IPS DF 19.7 (cell line): ENCODE measurements at regions not wholly inside any gene's neighbourhood (a gene's known extent, or its start where the extent isn't known, plus 50 kb on each side); places are given as distances from the start of the nearest gene placed in this dataset.

Experiments
- DNase-seq: peaks from one replicate; pipeline ENCODE4 v3.0.0-alpha.2; 2013; ENCODE audit warnings: low read depth, low spot score

DNA sequence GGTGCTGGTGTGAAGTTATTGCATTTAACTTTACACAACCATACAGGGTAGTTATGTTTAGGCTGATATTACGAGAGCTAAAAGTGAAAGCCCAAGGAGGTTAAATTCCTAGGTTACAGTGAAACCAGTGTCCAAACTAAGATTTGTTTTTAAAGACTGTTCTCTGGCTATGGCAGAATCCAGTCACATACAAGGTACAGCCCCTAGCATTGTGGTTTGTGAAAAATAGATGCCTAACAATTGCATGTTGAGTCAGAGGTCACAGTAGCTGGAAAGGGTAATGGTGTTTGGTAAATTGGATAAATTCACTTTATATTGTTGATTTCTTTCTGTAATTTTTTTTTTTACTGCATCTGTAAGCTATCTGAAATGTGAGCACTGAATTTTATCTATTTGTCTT, 614.6 kb upstream of the TBL1XR1 start:
- no peak for DNase-seq

DNA sequence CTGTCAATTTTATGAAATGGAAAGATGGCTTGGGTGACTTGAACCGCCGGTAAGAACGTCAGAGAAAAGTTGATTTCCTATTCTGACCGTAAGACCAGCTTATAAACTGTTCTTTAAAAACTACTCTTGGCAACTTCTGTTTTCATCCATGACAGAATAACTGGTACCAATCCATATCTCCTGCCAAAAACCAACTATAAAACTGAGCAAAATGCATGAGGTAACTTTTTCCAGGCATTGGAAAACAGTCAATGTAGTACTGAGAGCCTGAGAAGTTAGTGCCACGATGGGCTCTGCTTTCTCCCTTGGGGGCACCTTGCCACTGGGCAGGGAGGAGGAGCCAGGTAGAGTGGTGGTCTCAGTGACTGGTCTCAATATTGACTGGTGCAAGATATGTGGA, 615.2 kb upstream of the TBL1XR1 start:
- no peak for DNase-seq

DNA sequence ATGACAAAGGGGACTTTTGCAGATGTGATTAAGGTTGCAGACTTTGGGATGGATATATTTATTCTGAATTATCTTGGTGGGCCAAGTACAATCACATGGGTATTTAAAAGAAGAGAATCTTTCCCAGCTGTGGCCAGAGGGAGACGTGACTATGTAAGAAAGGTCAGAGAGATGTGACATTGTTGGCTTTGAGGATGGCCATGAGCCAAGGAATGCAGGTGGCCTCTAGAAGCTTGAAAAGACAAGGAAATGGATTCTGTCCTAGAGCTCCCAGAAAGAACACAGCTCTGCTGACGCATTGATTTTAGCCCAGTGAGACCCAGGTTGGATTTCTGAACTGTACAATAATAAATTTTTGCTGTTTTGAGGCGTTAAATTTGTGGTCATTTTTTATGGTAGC, 616.0 kb upstream of the TBL1XR1 start:
- DNase-seq, result no peak

DNA sequence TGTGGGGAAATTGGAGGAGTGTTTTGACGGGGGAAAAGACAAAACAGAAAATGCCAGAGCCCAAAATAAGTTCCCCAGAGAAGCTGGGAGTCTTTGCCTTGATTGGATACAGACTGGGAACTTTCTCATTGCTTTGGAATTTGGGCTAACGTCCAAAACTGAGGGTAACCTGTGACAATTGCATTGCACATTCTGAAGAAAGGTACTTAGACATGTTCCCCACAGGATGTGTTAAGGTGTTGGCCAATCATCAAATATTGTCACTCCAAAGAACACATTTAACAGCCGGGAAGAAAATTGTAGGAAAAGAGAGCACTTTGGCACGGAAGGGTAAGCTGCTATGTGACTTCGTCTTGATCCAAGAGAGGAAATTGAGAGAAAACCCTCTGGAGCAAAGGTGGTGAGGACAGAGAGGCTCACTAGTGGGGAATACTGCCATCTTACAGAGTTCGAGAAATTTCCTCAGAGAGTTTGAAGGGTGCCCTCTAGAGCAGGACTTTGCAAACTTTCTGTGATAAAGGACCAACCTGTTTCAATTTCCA, 619.5 kb upstream of the TBL1XR1 start:
- DNase-seq, result no peak

DNA sequence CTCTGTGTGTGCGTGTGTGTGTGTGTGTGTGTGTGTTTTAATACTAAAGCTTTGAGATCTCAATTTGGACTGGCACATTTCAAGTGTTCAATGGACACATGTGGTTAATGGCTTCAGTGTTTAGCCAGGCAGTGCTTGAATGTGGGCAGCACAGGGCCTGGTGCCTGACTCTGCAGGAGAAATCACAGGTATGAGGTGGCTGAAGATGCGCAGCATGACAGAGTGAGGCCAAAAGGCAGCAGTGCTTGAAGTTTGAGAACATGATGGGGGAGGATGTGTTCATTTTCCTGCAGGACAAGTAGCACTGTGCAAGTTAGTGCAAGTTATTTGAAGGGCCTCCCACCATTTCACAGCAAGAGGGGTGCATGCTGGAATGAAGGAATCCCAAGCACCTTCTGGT, 620.5 kb upstream of the TBL1XR1 start:
- no peak for DNase-seq

DNA sequence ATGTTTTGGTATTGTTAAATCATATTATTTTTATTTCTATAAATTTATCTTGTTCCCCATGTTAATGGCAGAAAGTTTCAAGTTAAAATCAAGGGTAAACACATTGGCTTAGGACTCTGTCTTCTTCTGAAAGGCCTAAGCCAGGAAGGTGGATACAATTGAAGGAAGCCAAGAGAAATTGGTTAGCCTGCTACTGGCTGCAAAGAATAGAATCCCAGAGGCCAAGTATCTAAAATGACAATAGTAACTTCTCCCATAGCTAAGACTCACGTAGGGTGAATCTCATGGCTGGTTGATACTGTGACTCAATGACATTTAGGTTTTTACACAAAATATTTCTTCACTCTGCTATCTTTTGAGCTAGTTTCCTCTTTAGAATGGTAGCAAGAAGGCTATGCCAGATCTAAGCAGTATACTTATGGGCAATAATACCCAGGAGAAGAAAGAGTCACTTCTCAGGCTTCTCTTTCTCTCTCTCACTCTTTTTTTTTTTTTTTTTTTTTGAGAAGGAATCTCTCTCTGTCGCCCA, 621.5 kb upstream of the TBL1XR1 start:
- DNase-seq, result no peak

DNA sequence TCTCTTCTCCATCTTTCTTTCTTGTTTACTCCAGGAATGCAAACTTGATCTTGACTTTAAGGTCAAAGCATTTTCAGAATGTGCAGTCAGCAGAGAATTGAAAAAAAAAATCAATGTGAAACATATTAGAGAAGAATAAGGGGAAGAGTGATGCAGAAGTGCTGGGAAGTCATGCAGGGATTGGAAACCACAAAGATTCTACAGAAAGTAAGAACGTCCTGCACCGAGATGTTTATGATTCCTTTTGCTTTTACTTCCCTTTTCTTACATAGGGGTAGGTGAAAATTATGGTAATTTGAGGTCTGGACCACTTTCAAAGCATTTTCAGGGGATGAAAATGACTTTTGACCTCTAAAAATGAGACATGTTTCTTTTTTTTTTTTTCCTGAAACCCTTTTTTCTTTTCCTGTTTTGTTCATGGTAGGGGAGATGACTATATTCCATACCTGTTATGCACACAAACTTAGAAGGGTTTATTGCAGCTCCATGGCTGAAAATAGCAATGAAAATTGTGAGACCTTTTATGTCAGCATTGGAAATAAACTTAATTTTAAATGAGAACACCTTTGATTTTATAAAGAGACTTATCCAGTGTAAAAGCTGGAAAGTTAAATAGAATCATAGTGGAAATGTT, 623.5 kb upstream of the TBL1XR1 start:
- no peak for DNase-seq

DNA sequence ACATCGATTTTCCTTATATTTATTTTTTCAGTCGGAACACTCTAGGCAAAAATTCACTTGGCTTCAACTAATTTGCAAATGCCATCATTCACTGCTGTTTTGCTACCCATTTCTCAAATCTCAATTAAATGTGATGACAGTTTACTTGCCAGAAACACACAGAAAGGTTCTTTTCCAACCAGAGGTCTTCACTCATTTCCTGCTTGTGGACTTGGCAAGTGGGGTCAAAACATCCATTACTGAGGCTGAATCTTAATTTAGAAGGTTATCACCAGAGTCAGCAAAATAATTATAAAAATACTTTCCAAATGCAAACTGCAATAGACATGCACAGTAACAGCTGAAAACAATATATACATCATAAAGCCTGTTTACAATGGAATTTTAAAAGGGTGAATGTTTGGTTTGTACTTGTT, 625.4 kb upstream of the TBL1XR1 start:
- no peak for DNase-seq

DNA sequence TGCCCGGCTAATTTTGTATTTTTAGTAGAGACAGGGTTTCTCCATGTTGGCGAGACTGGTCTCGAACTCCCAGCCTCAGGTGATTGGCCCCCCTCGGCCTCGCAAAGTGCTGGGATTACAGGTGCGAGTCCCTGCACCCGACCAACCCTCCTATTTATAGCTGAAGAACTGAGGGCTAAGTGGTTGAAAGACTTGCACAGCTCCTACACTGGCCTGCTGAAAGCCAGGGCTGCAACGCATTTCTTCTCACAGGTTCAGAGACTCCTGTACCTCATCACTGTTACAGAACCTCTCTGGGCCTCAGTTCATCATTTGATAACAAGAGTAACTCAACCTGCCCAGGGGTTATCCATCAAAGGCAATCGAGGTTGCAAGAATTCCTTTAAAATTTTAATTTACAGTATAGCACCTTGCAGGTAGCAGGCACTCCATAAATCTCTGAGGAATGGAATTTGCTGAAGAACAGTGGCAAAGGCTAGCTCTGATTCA, 626.5 kb upstream of the TBL1XR1 start:
- no peak for DNase-seq

DNA sequence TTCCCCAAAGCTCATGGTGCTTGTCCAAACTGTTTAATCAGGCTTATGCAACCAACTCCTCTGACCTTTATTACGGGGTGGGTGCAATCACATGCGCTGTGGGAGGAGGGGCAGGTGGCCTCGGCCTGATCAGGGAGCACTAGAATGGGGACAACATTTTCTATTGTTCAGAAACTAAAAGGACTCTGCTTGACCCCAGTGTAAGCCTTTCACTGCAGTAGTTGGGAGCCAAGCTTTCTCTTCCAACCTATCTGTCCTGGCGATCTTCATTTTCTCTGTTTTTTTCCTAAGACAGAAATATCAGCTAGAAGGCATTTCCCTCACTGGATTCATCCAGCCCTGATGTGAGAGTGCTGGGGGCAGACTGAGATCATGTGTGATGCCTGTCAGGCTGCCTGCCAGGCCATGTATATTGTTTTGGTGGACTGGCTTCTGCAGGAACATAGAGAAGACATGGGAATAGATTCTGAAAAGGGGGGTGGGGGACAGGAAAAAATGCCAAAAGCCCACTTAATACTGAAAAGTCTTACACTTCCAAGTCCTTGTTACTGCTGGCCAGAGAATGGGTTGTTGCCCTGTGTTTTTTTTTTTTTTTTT, 627.0 kb upstream of the TBL1XR1 start:
- DNase-seq, result no peak

DNA sequence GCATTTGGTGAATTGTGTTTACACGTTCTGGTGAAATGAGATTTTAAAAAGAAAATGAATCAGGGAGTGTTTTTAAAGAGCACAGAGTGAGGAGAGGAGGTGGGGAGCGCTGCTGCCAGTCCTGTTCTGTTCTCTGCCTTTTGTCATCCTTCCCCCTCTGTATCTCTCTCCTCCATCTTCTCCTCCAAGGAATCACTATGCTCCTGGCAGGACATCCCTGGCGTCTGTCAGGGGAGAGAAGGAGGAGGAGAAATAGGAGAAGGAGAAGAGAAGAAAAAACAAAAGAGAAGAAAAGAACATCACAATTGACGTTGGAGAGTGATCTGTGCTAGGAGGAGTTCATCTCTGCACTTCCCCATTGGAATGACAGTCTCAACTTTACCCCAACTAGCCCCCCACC, 627.6 kb upstream of the TBL1XR1 start:
- DNase-seq, result no peak

DNA sequence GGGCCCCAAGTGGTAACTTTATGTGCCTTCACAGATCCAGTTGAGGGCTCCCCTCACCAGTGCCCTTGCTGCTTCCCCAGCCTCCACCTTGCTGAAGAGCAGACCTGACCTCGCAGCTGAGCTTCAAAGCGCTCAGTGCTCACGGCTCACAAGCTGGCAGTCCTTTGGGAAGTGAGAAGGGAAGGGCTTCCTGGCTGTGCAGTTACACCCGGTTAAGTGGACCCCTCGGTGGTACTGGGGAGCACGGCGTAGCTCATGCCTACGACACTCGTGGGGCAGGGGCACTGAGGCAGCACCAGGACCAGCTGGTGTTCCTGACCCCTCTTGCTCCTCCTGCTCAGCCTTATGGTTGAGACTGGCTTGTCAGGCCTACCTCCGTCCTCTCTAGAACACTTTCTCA, 629.0 kb upstream of the TBL1XR1 start:
- DNase-seq, result no peak

DNA sequence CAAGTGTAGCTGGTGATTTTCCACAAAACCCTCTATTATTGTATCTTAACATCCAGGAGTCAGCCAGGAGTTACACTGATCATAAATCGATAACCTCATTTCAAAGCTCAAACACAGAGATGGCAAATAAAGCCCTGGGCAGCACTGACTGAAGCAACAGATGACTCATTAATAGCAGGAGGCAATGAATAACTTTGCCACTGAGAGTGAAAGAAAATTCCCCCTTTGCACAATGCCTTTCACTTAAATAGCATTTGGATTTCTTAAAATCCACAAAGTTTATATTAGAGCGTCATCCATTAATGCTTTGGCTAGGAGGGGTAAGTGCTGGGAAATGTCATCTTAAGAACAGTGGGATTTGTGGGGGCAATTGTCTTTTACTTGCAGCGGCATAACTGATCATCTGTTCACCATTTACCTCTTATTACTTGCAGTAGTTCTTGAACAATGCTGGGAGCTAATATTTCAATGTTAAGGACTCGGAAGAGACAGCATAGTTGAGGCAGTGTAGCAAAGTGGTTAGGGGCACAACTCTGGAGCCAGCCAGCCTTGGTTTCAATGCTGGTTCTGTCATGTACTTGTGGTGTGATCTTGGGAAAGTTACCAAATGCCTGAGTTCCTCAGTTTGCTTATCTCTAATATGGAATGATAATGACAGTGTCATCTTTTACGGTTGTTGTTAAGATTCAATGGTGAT, 630.4 kb upstream of the TBL1XR1 start:
- no peak for DNase-seq

DNA sequence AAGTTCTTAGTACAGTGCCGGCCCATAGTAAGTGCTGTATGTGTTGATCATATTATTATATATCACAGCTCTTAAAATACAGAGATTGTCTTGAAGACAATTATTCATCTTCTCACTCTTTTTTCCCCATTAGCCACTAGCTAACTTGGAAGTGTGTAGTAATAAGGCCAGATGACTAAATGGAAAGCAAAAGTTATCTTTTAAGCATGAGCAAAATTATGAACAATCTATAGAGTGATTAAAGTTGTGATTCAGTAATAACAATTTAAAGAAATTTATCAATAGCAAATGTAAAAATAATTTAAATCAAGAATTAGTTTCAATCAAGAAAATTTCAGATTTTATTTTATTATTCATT, 630.9 kb upstream of the TBL1XR1 start:
- DNase-seq, result no peak

DNA sequence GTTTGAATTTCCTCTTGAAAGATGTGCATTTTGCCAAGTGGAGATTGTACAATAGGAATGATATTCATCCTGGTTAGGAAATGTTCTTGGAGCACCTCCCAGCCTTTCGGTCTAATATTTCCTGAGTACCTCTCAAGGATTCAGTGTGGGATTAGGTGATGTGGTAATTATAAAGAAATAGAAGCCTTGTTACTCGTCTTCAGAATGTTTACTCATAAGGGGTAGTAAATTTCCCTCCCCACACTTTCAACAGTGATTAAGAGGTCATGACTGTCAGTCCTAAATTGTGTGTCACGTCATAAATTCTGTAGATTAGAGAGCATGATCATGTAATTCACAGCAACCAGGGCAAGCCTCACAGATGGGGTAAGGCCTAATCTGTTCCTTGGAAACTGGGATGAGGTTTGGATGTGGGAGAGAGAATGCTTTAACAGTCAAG, 633.1 kb upstream of the TBL1XR1 start:
- no peak for DNase-seq

DNA sequence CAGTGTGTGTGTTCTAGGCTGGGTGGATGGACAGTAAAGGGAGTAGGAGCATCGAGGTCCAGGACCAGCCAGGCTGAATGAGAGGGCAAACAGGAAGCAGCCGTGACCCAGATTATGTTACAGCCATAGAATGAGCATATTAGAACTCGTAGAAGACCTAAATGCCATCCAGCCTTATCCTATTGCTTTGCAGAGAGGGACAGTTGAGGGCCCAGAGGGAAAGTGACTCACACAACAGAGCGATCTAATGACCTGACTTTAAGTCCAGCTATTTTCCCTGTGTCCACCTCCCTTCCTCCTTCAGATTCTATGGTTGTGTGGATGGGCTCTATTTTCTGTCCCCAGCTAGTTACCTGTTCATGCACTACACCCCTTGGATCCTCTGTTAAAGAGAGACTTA, 634.1 kb upstream of the TBL1XR1 start:
- no peak for DNase-seq

DNA sequence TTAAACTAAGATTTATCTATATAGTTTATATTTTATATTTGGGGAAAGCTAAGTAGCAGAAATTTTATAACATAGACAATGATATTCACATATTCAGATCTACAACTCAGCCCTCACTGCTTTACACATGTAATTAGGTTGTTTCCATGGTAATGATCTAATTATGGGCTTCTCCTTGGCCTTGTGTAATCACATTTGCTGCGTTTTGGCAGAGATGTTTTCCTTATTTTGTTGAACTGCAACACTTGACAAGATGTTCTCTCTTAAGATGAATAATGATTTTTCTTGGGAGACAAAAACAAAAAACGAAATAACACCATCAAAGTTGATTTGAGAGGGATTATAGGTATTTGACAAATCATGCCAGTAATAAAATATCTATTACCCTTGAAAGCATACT, 635.6 kb upstream of the TBL1XR1 start:
- no peak for DNase-seq

DNA sequence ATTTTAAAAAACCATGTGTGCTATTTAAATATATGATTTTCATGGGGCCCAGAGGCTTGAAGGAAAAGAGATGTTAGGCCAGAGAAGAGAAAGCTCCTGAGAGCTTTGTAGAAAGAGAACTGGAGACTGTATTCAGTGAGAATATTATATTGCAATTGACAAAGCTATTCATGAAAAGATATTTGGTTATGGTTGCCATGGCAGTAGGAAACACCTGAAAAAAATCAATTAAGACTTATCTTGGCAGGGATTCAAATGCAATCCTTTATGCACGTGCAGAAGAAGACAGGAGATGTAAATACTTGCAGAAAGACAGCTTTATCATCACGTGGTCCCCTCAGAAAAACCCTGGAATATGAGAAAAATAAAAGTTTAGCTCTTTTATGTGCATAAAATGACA, 636.0 kb upstream of the TBL1XR1 start:
- no peak for DNase-seq

DNA sequence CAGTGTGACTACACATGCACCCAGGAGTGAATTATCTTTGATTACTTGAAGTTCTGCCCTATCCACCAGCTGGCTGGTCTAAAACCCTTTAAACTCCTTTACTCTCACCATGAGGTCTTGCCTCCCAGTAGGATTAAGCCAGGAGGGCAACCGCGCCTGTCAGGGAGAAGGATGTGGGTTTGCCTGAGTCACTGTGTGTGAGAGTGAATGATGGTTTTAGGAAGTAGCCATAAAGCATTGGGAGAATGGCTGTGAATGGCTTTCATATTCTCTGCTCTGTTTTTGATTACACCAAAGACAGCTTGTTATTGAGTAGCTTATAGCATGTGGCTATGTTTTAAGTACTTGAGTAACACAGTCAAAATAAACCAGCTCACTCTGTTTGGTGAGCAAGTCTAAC, 637.7 kb upstream of the TBL1XR1 start:
- DNase-seq, result no peak

DNA sequence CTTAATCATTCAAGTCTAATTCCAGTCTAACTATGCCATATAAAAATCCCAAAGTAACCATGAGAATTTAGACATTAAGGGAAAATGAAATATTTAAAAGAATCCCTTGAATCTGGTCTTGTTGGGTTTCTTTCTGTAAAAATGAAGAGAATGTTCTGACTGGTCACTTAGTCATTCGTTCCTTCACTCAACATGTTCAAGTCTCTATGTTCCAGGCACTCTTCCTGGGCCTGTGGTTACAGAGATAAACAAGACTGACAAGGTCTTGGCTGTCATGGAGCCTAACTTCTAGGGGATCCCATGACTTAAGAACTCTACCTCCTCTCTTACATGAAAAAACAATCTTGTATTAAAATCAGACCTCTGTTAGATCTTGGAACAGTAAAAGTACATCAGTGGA, 638.6 kb upstream of the TBL1XR1 start:
- no peak for DNase-seq

DNA sequence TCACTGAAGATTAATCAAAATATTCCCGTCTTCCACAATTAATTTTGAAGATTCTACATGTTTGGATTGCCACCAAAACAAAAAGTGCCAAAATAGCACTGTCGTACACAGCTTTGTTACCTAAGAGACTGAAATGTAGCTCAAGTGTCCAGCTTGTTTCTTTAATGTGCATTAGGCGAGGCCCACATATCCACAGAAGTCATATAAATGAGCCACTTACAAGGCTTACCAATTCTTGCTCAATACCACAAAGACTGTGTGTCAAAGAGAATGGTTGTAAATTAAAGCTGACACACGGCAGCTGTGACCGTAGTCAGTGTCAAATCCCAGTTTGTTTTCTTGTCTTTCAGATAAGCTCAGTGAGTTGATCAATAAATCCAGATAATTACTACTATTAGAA, 639.4 kb upstream of the TBL1XR1 start:
- DNase-seq, result no peak

DNA sequence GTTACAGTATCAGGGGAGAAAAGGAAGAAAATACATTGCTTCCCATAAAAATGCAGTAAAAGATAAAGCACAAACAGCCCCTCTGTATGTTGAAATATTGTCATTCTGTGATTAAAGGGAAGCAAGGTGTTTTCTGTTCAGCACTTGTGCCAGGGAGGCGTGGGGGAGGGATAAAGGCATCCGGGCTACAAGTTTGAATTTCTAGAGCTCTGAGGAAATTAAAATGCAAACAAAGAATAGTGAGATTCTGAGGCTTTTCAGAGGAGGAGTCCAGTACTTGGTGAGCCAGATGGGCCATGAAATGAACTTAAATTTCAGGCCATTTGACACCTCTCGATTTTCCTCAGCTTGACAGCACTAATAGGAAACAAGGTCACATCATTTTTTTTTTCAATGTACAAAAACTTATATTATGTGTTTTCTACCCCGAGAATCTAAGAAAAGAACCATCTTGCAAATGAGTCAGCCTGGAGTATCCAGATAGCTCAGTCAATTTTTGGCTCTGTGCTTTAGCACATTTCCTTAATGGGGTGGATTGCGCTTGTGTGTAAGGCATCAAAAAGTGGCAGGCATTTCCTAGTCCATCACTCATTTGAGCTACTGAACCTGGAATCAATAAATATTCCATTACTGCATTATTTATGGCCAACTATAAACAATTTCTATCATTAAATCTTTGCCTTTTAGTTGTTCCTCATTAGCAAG, 640.8 kb upstream of the TBL1XR1 start:
- no peak for DNase-seq
